ENCODE measurements at regions not wholly inside any gene's neighbourhood (a gene's known extent, or its start where the extent isn't known, plus 50 kb on each side); places are given as distances from the start of the nearest gene placed in this dataset.
A peak's percentile ranks its signal among the peaks of the same experiment; 100 is the strongest.

DNA sequence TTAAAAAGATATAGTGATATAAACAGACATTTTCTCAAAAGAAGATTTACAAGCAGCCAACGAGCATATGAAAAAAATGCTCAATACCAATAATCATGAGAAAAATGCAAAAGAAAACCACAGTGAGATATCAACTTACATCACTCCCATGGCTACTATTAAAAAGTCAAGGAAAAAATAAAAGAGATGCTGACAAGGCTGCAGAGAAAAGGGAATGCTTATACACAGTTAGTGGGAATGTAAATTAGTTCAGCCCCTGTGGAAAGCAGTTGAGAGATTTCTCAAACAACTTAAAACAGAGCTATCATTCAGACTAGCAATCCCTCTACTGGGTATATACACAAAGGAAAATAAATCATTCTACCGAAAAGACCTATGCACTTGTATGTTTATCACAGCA lies 97.1 kb upstream of the CARD18 start:
- intact Hi-C loops (cut with micrococcal nuclease): no loop called here
- Mint-ChIP-seq H3K9me3 (ENCODE audit: unreplicated experiment) (no peaks in the 10 kb centered on the region), H3K36me3 (ENCODE audit: insufficient read depth, unreplicated experiment) (no peaks in the 10 kb centered on the region), H3K4me3 (ENCODE audit: unreplicated experiment) (no peak overlapping the region), H3K27me3 (ENCODE audit: insufficient read depth, unreplicated experiment) (no peaks in the 10 kb centered on the region), H3K4me1 (ENCODE audit: insufficient read depth, unreplicated experiment) (no peaks in the 10 kb centered on the region), H3K27ac (ENCODE audit: low read depth, unreplicated experiment) (no peak overlapping the region)
- BruUV-seq (replicated peaks): no TSS peak
- TF ChIP-seq, protein P1, sequence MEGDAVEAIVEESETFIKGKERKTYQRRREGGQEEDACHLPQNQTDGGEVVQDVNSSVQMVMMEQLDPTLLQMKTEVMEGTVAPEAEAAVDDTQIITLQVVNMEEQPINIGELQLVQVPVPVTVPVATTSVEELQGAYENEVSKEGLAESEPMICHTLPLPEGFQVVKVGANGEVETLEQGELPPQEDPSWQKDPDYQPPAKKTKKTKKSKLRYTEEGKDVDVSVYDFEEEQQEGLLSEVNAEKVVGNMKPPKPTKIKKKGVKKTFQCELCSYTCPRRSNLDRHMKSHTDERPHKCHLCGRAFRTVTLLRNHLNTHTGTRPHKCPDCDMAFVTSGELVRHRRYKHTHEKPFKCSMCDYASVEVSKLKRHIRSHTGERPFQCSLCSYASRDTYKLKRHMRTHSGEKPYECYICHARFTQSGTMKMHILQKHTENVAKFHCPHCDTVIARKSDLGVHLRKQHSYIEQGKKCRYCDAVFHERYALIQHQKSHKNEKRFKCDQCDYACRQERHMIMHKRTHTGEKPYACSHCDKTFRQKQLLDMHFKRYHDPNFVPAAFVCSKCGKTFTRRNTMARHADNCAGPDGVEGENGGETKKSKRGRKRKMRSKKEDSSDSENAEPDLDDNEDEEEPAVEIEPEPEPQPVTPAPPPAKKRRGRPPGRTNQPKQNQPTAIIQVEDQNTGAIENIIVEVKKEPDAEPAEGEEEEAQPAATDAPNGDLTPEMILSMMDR (IDR thresholded peaks at IDR 0.05; ENCODE audit: unreplicated experiment): no peak
- ChIA-PET POLR2A (interaction anchor here (0.7 kb wide), 1 partner anchor 159 kb away, joined by 3 read pairs; no protein-coding TSS in a partner anchor), CTCF (no interaction called here)
- DNase-seq (ENCODE audit: unreplicated experiment): no peak

- H3K4me3 Mint-ChIP-seq (ENCODE audit: unreplicated experiment): no peak overlapping the region
- intact Hi-C loops (cut with micrococcal nuclease): no loop called here
- H3K27me3 Mint-ChIP-seq (ENCODE audit: insufficient read depth, unreplicated experiment): no peaks in the 10 kb centered on the region
- no peaks in the 10 kb centered on the region for H3K36me3 Mint-ChIP-seq (ENCODE audit: insufficient read depth, unreplicated experiment)
- POLR2A ChIA-PET: no interaction called here
- BruUV-seq (replicated peaks): no TSS peak
- CTCF ChIA-PET: interaction anchor here (0.6 kb wide), 2 partner anchors 52 to 113 kb away, joined by 3 read pairs; no protein-coding TSS in a partner anchor
- TF ChIP-seq, protein P1 (IDR thresholded peaks at IDR 0.05; ENCODE audit: unreplicated experiment): no peak
- peaks cover 22% of the 10 kb centered on the region for H3K4me1 Mint-ChIP-seq (ENCODE audit: insufficient read depth, unreplicated experiment)
- no peaks in the 10 kb centered on the region for H3K9me3 Mint-ChIP-seq (ENCODE audit: unreplicated experiment)
- DNase-seq (ENCODE audit: unreplicated experiment): no peak
- no peak overlapping the region for H3K27ac Mint-ChIP-seq (ENCODE audit: low read depth, unreplicated experiment)
Observed at GRCh38 chr11:105233285-105233684, 93.7 kb upstream of the CARD18 start.

DNA sequence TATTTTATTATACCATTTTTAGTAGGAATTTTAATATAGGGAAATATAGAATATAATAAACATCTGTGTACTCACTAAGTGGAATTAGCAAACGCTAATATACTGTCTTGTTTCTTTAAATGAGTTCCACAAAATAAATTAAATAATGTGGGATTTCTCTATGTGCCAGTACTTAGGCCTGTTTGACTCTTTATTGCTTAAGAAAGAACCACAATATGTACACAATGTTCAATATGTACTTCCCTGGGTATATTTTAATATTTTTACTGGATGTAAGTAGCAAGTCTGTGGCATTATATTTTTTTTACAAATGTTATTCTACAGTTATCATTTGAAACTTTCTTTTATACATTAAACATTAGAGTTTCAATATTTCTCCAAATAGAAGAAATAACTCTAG lies 92.5 kb upstream of the CARD18 start:
- CTCF ChIA-PET: no interaction called here
- Mint-ChIP-seq H3K9me3 (ENCODE audit: unreplicated experiment) (no peaks in the 10 kb centered on the region), H3K4me3 (ENCODE audit: unreplicated experiment) (no peak overlapping the region), H3K27ac (ENCODE audit: low read depth, unreplicated experiment) (no peak overlapping the region), H3K4me1 (ENCODE audit: insufficient read depth, unreplicated experiment) (peaks cover 22% of the 10 kb centered on the region), H3K27me3 (ENCODE audit: insufficient read depth, unreplicated experiment) (no peaks in the 10 kb centered on the region), H3K36me3 (ENCODE audit: insufficient read depth, unreplicated experiment) (no peaks in the 10 kb centered on the region)
- BruUV-seq (replicated peaks): no TSS peak
- POLR2A ChIA-PET: no interaction called here
- TF ChIP-seq, protein P1 (IDR thresholded peaks at IDR 0.05; ENCODE audit: unreplicated experiment): no peak
- no peak for DNase-seq (ENCODE audit: unreplicated experiment)
- intact Hi-C loops (cut with micrococcal nuclease): no loop called here

DNA sequence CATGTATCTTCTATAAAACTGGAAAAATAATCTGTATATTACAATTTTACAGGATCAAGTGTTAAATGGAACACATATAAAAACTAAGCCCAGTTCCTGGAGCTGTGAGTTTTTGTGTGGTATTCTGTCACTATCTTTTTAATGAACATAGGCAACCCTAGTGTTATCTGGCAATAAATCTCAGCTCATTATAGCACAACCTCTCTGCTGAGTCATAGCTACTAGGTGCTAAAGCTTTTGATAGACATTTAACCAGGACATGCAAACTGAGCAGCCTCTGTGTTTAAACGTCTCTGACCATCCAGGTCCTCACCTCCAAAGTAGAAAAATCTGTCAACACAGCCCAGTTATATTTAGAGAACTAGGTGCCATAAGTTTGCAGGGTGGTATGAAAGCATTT lies 91.0 kb upstream of the CARD18 start:
- H3K36me3 Mint-ChIP-seq (ENCODE audit: insufficient read depth, unreplicated experiment): no peaks in the 10 kb centered on the region
- H3K9me3 Mint-ChIP-seq (ENCODE audit: unreplicated experiment): no peaks in the 10 kb centered on the region
- BruUV-seq (replicated peaks): no TSS peak
- DNase-seq (ENCODE audit: unreplicated experiment): peak; percentile 42
- H3K27ac Mint-ChIP-seq (ENCODE audit: low read depth, unreplicated experiment): no peak overlapping the region
- TF ChIP-seq, protein P1 (IDR thresholded peaks at IDR 0.05; ENCODE audit: unreplicated experiment): no peak
- no peaks in the 10 kb centered on the region for H3K27me3 Mint-ChIP-seq (ENCODE audit: insufficient read depth, unreplicated experiment)
- ChIA-PET POLR2A (interaction anchor here (0.6 to 1.8 kb wide), 5 partner anchors 14 to 590 kb away, joined by 3 to 6 read pairs (median 4); no protein-coding TSS in a partner anchor), CTCF (interaction anchor here (0.6 to 1.2 kb wide), 3 partner anchors 12 to 98 kb away, joined by 3 to 5 read pairs (median 3); no protein-coding TSS in a partner anchor)
- H3K4me1 Mint-ChIP-seq (ENCODE audit: insufficient read depth, unreplicated experiment): peaks cover 29% of the 10 kb centered on the region
- intact Hi-C loops (cut with micrococcal nuclease): no loop called here
- H3K4me3 Mint-ChIP-seq (ENCODE audit: unreplicated experiment): no peak overlapping the region
